ENCODE measurements at regions not wholly inside any gene's neighbourhood (a gene's known extent, or its start where the extent isn't known, plus 50 kb on each side); places are given as distances from the start of the nearest gene placed in this dataset.

DNA sequence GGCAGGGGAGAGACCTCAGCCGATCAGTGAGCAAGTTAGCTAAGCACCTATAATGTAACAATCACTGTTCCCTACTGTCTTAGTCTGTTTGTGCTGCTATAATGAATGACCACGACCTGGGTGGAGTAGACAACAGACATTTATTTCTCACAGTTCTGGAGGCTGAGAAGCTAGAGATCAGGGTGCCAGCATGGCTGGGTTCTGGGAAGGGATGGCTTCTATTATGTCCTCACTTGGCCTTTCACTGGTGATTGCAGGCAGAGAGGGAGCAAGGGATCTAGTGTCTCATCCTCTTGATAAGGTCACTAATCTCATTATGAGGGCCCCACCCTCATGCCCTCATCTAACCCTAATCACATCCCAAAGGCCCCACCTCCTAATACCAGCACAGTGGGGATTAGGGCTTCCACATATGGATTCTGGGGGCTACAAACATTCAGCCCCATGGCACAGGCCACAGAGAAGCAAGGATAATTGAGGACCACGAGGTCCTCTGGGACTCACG is 162.5 kb downstream of the CD83 start:
- TF ChIP-seq, protein P1, sequence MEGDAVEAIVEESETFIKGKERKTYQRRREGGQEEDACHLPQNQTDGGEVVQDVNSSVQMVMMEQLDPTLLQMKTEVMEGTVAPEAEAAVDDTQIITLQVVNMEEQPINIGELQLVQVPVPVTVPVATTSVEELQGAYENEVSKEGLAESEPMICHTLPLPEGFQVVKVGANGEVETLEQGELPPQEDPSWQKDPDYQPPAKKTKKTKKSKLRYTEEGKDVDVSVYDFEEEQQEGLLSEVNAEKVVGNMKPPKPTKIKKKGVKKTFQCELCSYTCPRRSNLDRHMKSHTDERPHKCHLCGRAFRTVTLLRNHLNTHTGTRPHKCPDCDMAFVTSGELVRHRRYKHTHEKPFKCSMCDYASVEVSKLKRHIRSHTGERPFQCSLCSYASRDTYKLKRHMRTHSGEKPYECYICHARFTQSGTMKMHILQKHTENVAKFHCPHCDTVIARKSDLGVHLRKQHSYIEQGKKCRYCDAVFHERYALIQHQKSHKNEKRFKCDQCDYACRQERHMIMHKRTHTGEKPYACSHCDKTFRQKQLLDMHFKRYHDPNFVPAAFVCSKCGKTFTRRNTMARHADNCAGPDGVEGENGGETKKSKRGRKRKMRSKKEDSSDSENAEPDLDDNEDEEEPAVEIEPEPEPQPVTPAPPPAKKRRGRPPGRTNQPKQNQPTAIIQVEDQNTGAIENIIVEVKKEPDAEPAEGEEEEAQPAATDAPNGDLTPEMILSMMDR (IDR thresholded peaks at IDR 0.05 in 4 of 5, conservative IDR thresholded peaks at IDR 0.05 in 1 of 5): no peak
- TF ChIP-seq POLR2A (IDR thresholded peaks at IDR 0.05): no peak
